ENCODE measurements at regions not wholly inside any gene's neighbourhood (a gene's known extent, or its start where the extent isn't known, plus 50 kb on each side); places are given as distances from the start of the nearest gene placed in this dataset.

DNA sequence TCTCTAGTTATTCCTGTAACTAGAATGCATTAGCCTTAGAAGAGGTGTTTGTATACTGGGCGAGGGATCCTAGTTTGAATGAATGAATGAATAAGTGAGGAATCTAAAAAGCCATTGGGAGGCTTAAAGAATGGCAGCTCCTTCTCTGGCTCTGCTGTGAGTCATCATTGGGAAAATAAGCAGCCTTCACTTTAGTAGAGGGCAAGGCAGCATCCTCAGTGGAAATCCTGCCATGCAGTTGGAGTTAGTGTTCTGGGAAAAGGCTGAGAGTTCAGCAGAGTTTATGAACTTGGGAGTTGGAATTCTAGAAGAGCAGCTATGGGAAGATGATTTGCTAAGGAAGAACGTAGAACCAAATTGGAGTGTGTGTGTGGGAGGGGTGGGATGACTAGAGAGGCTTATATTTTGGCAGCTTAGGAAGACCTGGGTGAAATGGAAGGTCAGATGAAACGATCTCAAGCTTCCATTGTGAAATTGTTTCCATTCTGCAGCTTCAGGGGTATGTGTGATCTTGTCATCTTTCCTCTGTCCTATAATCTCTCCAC lies 120.8 kb downstream of the PTCSC3 start:
- Histone ChIP-seq H3K4me1 (no peaks in the 10 kb centered on the region), H3K27me3 (no peaks in the 10 kb centered on the region), H3K27ac (replicated peaks in 1 of 4) (no peak overlapping the region), H3K9me3 (no peaks in the 10 kb centered on the region), H3K4me3 (no peak overlapping the region), H3K36me3 (no peaks in the 10 kb centered on the region)
- TF ChIP-seq EP300 (IDR thresholded peaks at IDR 0.05) (no peak), POLR2A (IDR thresholded peaks at IDR 0.05; ENCODE audit: low read depth) (no peak), CTCF (IDR thresholded peaks at IDR 0.05) (no peak), POLR2AphosphoS5 (IDR thresholded peaks at IDR 0.05) (no peak)
- peak; percentile 60 for DNase-seq (ENCODE audit: extremely low spot score)
- WGBS: 71% methylated on average over 3 of the region's 3 CpGs
- intact Hi-C loops (cut with DNase I): no loop called here

DNA sequence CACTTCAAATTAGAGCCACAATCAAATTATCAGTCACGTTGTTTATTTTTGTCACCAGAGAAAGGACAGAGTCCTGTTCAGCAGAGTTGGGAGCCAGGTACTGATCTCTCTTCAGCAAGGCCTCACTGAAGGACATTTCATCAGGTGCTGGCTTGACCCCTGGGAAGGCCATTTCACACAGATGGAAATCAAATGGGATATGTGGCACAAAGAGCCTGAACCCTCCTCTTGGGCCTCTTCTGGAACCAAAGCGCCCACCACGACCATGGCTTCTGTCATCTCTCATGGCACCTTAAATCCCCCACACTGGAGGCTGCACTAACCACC lies 121.5 kb downstream of the PTCSC3 start:
- H3K27ac ChIP-seq (replicated peaks in 1 of 4): no peak overlapping the region
- no peaks in the 10 kb centered on the region for H3K9me3 ChIP-seq
- no peaks in the 10 kb centered on the region for H3K36me3 ChIP-seq
- DNase-seq (ENCODE audit: extremely low spot score): peak; percentile 87
- WGBS: 73% methylated on average over 3 of the region's 3 CpGs
- no peaks in the 10 kb centered on the region for H3K27me3 ChIP-seq
- intact Hi-C loops (cut with DNase I): no loop called here
- no peak for TF ChIP-seq EP300 (IDR thresholded peaks at IDR 0.05)
- TF ChIP-seq POLR2A (IDR thresholded peaks at IDR 0.05; ENCODE audit: low read depth): no peak
- no peak for TF ChIP-seq CTCF (IDR thresholded peaks at IDR 0.05)
- no peak for TF ChIP-seq POLR2AphosphoS5 (IDR thresholded peaks at IDR 0.05)
- H3K4me3 ChIP-seq: no peak overlapping the region
- H3K4me1 ChIP-seq: no peaks in the 10 kb centered on the region

DNA sequence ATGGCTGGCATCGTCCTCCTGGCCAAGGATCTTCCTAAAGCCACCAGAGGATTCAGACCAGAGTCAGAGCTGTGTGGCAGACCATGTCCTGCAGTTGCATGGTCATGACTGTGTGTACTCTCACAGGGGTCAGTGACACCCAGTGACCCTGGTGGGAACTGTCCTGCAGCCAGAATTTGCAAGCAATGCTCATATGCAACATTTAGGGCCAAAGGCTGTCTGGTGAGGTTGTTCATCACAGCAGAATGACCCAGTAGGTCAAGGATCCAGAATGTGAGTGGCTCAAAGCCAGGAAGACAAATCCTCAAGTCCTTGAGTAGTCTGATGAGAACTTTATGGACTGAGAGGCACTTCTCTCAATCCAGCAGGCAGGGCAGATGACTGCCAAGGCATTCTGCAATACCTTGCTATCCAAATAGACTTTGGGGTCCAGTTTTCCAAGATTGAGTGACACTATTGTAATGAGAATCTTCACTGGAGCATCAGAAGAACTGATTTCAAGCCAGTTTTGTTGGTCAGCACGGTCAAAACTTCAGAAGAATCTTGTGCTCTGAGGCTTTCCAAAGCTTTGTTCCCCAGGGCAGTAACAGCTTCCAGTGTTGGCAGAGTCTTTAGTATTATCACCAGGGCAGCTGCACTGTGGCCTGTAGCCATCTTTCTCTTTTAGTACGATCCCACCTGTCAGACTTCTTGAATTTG lies 122.0 kb downstream of the PTCSC3 start:
- peak; percentile 70 for DNase-seq (ENCODE audit: extremely low spot score)
- Histone ChIP-seq H3K4me3 (no peak overlapping the region), H3K4me1 (no peaks in the 10 kb centered on the region), H3K27me3 (no peaks in the 10 kb centered on the region), H3K36me3 (no peaks in the 10 kb centered on the region), H3K9me3 (no peaks in the 10 kb centered on the region), H3K27ac (replicated peaks in 1 of 4) (no peak overlapping the region)
- intact Hi-C loops (cut with DNase I): no loop called here
- TF ChIP-seq POLR2A (IDR thresholded peaks at IDR 0.05; ENCODE audit: low read depth) (no peak), POLR2AphosphoS5 (IDR thresholded peaks at IDR 0.05) (no peak), CTCF (IDR thresholded peaks at IDR 0.05) (no peak), EP300 (IDR thresholded peaks at IDR 0.05) (no peak)
- 64% methylated on average over 3 of the region's 3 CpGs for WGBS

- Histone ChIP-seq H3K4me1 (no peaks in the 10 kb centered on the region), H3K27me3 (no peaks in the 10 kb centered on the region), H3K27ac (replicated peaks in 1 of 4) (no peak overlapping the region), H3K4me3 (no peak overlapping the region), H3K36me3 (no peaks in the 10 kb centered on the region), H3K9me3 (no peaks in the 10 kb centered on the region)
- 71% methylated on average over 3 of the region's 3 CpGs for whole genome bisulfite sequencing
- DNase-seq (ENCODE audit: extremely low spot score): peak; percentile 17
- intact Hi-C loops (cut with DNase I): no loop called here
- TF ChIP-seq POLR2AphosphoS5 (IDR thresholded peaks at IDR 0.05) (no peak), CTCF (IDR thresholded peaks at IDR 0.05) (no peak), POLR2A (IDR thresholded peaks at IDR 0.05; ENCODE audit: low read depth) (no peak), EP300 (IDR thresholded peaks at IDR 0.05) (no peak)
Observed at GRCh38 chr14:36052681-36053080, 123.8 kb downstream of the PTCSC3 start.

- no peak overlapping the region for H3K4me3 ChIP-seq
- intact Hi-C loops (cut with DNase I): no loop called here
- TF ChIP-seq POLR2AphosphoS5 (IDR thresholded peaks at IDR 0.05): no peak
- no peak for TF ChIP-seq POLR2A (IDR thresholded peaks at IDR 0.05; ENCODE audit: low read depth)
- TF ChIP-seq EP300 (IDR thresholded peaks at IDR 0.05): no peak
- TF ChIP-seq CTCF (IDR thresholded peaks at IDR 0.05): no peak
- no peaks in the 10 kb centered on the region for H3K4me1 ChIP-seq
- no peak overlapping the region for H3K27ac ChIP-seq (replicated peaks in 1 of 4)
- no peaks in the 10 kb centered on the region for H3K9me3 ChIP-seq
- H3K36me3 ChIP-seq: no peaks in the 10 kb centered on the region
- WGBS: 79% methylated on average over 1 of the region's 1 CpG
- DNase-seq (ENCODE audit: extremely low spot score): no peak
- no peaks in the 10 kb centered on the region for H3K27me3 ChIP-seq
Observed at GRCh38 chr14:36052063-36052462, 124.5 kb downstream of the PTCSC3 start.
